GM23338 (cell line): ENCODE measurements at regions not wholly inside any gene's neighbourhood (a gene's known extent, or its start where the extent isn't known, plus 50 kb on each side); places are given as distances from the start of the nearest gene placed in this dataset.

Source experiments
- ATAC-seq: fragments of 200-7000 bp; cut with Tn5 transposase; 3 replicates; pipeline ENCODE4 v1.9.1; 2020
- DNase-seq: peaks from one replicate; pipeline ENCODE4 v3.0.0-alpha.2; 2015; ENCODE audit warnings: low spot score
- H2AFZ ChIP-seq: fragments of 200-600 bp; sonication (generic); 2 replicates; pipeline ENCODE4 v1.8.0; 2016; ENCODE audit warnings: antibody characterized with exemption, mild to moderate bottlenecking, moderate library complexity
- H3F3A ChIP-seq: fragments of 200-600 bp; sonication (generic); replicated peaks from 2 replicates; pipeline ENCODE4 v1.8.0; 2017; ENCODE audit warnings: antibody characterized with exemption, mixed run types, low read depth
- H3K27ac ChIP-seq: fragments of 200-600 bp; sonication (generic); 2 replicates; pipeline ENCODE4 v1.6.1; 2016; ENCODE audit warnings: low read depth
- H3K27me3 ChIP-seq: fragments of 200-600 bp; sonication (generic); 2 replicates; pipeline ENCODE4 v1.8.0; 2016; ENCODE audit warnings: mild to moderate bottlenecking, mixed run types, moderate library complexity; ENCODE audit not compliant: insufficient read depth
- H3K36me3 ChIP-seq: fragments of 200-600 bp; sonication (generic); 2 replicates; pipeline ENCODE4 v1.8.0; 2016; ENCODE audit warnings: mild to moderate bottlenecking; ENCODE audit not compliant: insufficient read depth
- H3K4me1 ChIP-seq: fragments of 200-600 bp; sonication (generic); 2 replicates; pipeline ENCODE4 v1.8.0; 2016; ENCODE audit warnings: mild to moderate bottlenecking, moderate library complexity; ENCODE audit not compliant: insufficient read depth
- H3K4me2 ChIP-seq: fragments of 200-600 bp; sonication (generic); 2 replicates; pipeline ENCODE4 v1.7.1; 2017; ENCODE audit warnings: mixed run types
- H3K4me3 ChIP-seq: fragments of 200-600 bp; sonication (generic); 2 replicates; pipeline ENCODE4 v1.6.1; 2016; ENCODE audit warnings: mixed run types
- H3K79me2 ChIP-seq: fragments of 200-600 bp; sonication (generic); replicated peaks from 2 replicates; pipeline ENCODE4 v1.8.0; 2017; ENCODE audit warnings: mild to moderate bottlenecking; ENCODE audit not compliant: insufficient read depth
- H3K9me2 ChIP-seq: fragments of 200-600 bp; sonication (generic); 2 replicates; pipeline ENCODE4 v1.8.0; 2017; ENCODE audit not compliant: insufficient read depth
- H4K20me1 ChIP-seq: fragments of 200-600 bp; sonication (generic); replicated peaks from 2 replicates; pipeline ENCODE4 v1.8.0; 2017; ENCODE audit warnings: mild to moderate bottlenecking; ENCODE audit not compliant: insufficient read depth
- H3K27ac Mint-ChIP-seq: 2 replicates; pipeline ENCODE4 v1.8.0; 2020; ENCODE audit warnings: inconsistent platforms, mild to moderate bottlenecking, moderate library complexity, mixed read lengths
- H3K27me3 Mint-ChIP-seq: 3 replicates; pipeline ENCODE4 v1.8.0; 2022; ENCODE audit warnings: low read depth, mild to moderate bottlenecking, moderate library complexity, mixed read lengths, inconsistent platforms; ENCODE audit not compliant: insufficient read depth, poor library complexity
- H3K36me3 Mint-ChIP-seq: 3 replicates; pipeline ENCODE4 v1.8.0; 2021; ENCODE audit warnings: low read depth, mild to moderate bottlenecking, inconsistent platforms, moderate library complexity, mixed read lengths
- H3K4me1 Mint-ChIP-seq: 3 replicates; pipeline ENCODE4 v1.8.0; 2020; ENCODE audit warnings: mild to moderate bottlenecking, inconsistent platforms, mixed read lengths
- H3K4me3 Mint-ChIP-seq: 3 replicates; pipeline ENCODE4 v1.8.0; 2021; ENCODE audit warnings: moderate library complexity, mild to moderate bottlenecking, inconsistent platforms, mixed read lengths
- H3K9me3 Mint-ChIP-seq: 3 replicates; pipeline ENCODE4 v1.8.0; 2020; ENCODE audit warnings: moderate library complexity, mild to moderate bottlenecking, inconsistent platforms, mixed read lengths
- CREB1 ChIP-seq: fragments of 250-450 bp; sonication (Bioruptor Pico); IDR thresholded peaks from 2 replicates; pipeline ENCODE4 v1.5.0; 2020; ENCODE audit warnings: low read depth, mild to moderate bottlenecking, moderate library complexity
- EZH2 ChIP-seq: fragments of 200-600 bp; sonication (generic); IDR thresholded peaks from one replicate; pipeline ENCODE4 v1.8.0; 2017; ENCODE audit warnings: antibody characterized with exemption, mild to moderate bottlenecking, low read depth; ENCODE audit not compliant: unreplicated experiment
- EZH2phosphoT487 ChIP-seq: fragments of 200-600 bp; sonication (generic); IDR thresholded peaks from one replicate; pipeline ENCODE4 v1.8.1; 2018; ENCODE audit warnings: antibody characterized with exemption; ENCODE audit not compliant: unreplicated experiment
- JUNB ChIP-seq: IDR thresholded peaks from one replicate; pipeline ENCODE4 v1.6.1; 2016; ENCODE audit warnings: antibody characterized with exemption; ENCODE audit not compliant: unreplicated experiment
- NANOG ChIP-seq: IDR thresholded peaks from 2 replicates; pipeline ENCODE4 v1.6.1; 2016; ENCODE audit warnings: antibody characterized with exemption, borderline replicate concordance
- POLR2AphosphoS5 ChIP-seq: IDR thresholded peaks from 2 replicates; pipeline ENCODE4 v1.6.1; 2016; ENCODE audit warnings: antibody characterized with exemption, low read depth
- STAT1 ChIP-seq: IDR thresholded peaks from one replicate; pipeline ENCODE4 v1.6.1; 2016; ENCODE audit warnings: antibody characterized with exemption; ENCODE audit not compliant: unreplicated experiment
- ZNF114 ChIP-seq: fragments of 250-450 bp; sonication (Bioruptor Pico); IDR thresholded peaks from 2 replicates; pipeline ENCODE4 v1.5.0; 2020; ENCODE audit warnings: mild to moderate bottlenecking, moderate library complexity
- ZNF331 ChIP-seq: fragments of 250-450 bp; sonication (Bioruptor Pico); IDR thresholded peaks from 2 replicates; pipeline ENCODE4 v1.5.0; 2020; ENCODE audit warnings: low read depth, mild to moderate bottlenecking, moderate library complexity
- ZNF462 ChIP-seq: fragments of 250-450 bp; sonication (Bioruptor Pico); IDR thresholded peaks from 2 replicates; pipeline ENCODE4 v1.5.0; 2020; ENCODE audit warnings: mild to moderate bottlenecking, moderate library complexity
- TF ChIP-seq, protein P1 (sequence below): IDR thresholded peaks from one replicate; pipeline ENCODE4 v1.6.1; 2018; ENCODE audit warnings: antibody characterized with exemption; ENCODE audit not compliant: unreplicated experiment
- TF ChIP-seq, protein P2 (sequence below), 2 experiments: fragments of 200-600 bp in 1 of 2; sonication (generic) in 1 of 2; conservative IDR thresholded peaks; 2 replicates each; pipeline versions ENCODE4 v1.5.1 to v1.6.1; 2016 to 2017; ENCODE audit warnings: antibody characterized with exemption in 2 of 2, low read depth in 2 of 2, mild to moderate bottlenecking in 2 of 2, moderate library complexity in 1 of 2
- TF ChIP-seq, protein P3 (sequence below): IDR thresholded peaks from 2 replicates; pipeline ENCODE4 v1.6.1; 2016; ENCODE audit warnings: antibody characterized with exemption

GRCh38 chr6:94270091-94270948 lies 851.0 kb upstream of the EPHA7 start:
- no peak overlapping the region for H3K27ac ChIP-seq
- no peaks in the 10 kb centered on the region for H3K9me3 Mint-ChIP-seq
- H3K4me1 Mint-ChIP-seq = peaks cover 18% of the 10 kb centered on the region
- H3K27ac Mint-ChIP-seq = no peak overlapping the region; the same call in 1 of the 2 replicates
- DNase-seq = no peak
- no peaks in the 10 kb centered on the region for H3F3A ChIP-seq
- no peaks in the 10 kb centered on the region for H3K27me3 ChIP-seq
- H3K4me3 Mint-ChIP-seq = no peak overlapping the region
- no peaks in the 10 kb centered on the region for H3K79me2 ChIP-seq
- no peaks in the 10 kb centered on the region for H3K4me1 ChIP-seq
- H3K9me2 ChIP-seq = 0 out of 2 replicates have a peak, but pooled peaks cover under 1% of the 10 kb centered on the region
- no peaks in the 10 kb centered on the region for H4K20me1 ChIP-seq
- no peak overlapping the region for H3K4me3 ChIP-seq
- no peaks in the 10 kb centered on the region for H3K36me3 ChIP-seq
- TF ChIP-seq NANOG (no peak), ZNF331 (CRISPR knock-in tag) (no peak), STAT1 (no peak), ZNF114 (no peak), ZNF462 (CRISPR knock-in tag) (no peak), JUNB (no peak), CREB1 (CRISPR knock-in tag) (no peak), POLR2AphosphoS5 (no peak), EZH2phosphoT487 (no peak), EZH2 (no peak)
- TF ChIP-seq, protein P1, sequence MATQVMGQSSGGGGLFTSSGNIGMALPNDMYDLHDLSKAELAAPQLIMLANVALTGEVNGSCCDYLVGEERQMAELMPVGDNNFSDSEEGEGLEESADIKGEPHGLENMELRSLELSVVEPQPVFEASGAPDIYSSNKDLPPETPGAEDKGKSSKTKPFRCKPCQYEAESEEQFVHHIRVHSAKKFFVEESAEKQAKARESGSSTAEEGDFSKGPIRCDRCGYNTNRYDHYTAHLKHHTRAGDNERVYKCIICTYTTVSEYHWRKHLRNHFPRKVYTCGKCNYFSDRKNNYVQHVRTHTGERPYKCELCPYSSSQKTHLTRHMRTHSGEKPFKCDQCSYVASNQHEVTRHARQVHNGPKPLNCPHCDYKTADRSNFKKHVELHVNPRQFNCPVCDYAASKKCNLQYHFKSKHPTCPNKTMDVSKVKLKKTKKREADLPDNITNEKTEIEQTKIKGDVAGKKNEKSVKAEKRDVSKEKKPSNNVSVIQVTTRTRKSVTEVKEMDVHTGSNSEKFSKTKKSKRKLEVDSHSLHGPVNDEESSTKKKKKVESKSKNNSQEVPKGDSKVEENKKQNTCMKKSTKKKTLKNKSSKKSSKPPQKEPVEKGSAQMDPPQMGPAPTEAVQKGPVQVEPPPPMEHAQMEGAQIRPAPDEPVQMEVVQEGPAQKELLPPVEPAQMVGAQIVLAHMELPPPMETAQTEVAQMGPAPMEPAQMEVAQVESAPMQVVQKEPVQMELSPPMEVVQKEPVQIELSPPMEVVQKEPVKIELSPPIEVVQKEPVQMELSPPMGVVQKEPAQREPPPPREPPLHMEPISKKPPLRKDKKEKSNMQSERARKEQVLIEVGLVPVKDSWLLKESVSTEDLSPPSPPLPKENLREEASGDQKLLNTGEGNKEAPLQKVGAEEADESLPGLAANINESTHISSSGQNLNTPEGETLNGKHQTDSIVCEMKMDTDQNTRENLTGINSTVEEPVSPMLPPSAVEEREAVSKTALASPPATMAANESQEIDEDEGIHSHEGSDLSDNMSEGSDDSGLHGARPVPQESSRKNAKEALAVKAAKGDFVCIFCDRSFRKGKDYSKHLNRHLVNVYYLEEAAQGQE = no peak
- TF ChIP-seq, protein P2, sequence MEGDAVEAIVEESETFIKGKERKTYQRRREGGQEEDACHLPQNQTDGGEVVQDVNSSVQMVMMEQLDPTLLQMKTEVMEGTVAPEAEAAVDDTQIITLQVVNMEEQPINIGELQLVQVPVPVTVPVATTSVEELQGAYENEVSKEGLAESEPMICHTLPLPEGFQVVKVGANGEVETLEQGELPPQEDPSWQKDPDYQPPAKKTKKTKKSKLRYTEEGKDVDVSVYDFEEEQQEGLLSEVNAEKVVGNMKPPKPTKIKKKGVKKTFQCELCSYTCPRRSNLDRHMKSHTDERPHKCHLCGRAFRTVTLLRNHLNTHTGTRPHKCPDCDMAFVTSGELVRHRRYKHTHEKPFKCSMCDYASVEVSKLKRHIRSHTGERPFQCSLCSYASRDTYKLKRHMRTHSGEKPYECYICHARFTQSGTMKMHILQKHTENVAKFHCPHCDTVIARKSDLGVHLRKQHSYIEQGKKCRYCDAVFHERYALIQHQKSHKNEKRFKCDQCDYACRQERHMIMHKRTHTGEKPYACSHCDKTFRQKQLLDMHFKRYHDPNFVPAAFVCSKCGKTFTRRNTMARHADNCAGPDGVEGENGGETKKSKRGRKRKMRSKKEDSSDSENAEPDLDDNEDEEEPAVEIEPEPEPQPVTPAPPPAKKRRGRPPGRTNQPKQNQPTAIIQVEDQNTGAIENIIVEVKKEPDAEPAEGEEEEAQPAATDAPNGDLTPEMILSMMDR (conservative IDR thresholded peaks at IDR 0.05; ENCODE audit: low read depth in 2 of 2) = no peak
- TF ChIP-seq, protein P3, sequence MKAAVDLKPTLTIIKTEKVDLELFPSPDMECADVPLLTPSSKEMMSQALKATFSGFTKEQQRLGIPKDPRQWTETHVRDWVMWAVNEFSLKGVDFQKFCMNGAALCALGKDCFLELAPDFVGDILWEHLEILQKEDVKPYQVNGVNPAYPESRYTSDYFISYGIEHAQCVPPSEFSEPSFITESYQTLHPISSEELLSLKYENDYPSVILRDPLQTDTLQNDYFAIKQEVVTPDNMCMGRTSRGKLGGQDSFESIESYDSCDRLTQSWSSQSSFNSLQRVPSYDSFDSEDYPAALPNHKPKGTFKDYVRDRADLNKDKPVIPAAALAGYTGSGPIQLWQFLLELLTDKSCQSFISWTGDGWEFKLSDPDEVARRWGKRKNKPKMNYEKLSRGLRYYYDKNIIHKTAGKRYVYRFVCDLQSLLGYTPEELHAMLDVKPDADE = no peak
- ATAC-seq = peak; percentile 87
- H3K36me3 Mint-ChIP-seq = no peaks in the 10 kb centered on the region
- no peak overlapping the region for H2AFZ ChIP-seq
- no peaks in the 10 kb centered on the region for H3K27me3 Mint-ChIP-seq
- no peak overlapping the region for H3K4me2 ChIP-seq
